CD4-positive, alpha-beta T cell treated with Interleukin-4 for 1 hour (primary cell): ENCODE measurements at regions not wholly inside any gene's neighbourhood (a gene's known extent, or its start where the extent isn't known, plus 50 kb on each side); places are given as distances from the start of the nearest gene placed in this dataset.
"Not testable (repeated sequence)": the region's sequence is repeated elsewhere in the genome, so short reads cannot be mapped to it uniquely, and the experiment has no call there.

Experiments used
- DNase-seq, 2 donors: peaks; one replicate each; pipeline ENCODE4 v3.0.0-alpha.2; 2020 to 2022

- no peak for DNase-seq
These were observed 152.1 kb upstream of the TUSC1 start for GRCh38 chr9:25830381-25830780.

GRCh38 chr9:25827626-25828025 lies 149.4 kb upstream of the TUSC1 start:
- no peak for DNase-seq

- no peak for DNase-seq
These were observed 138.2 kb upstream of the TUSC1 start for GRCh38 chr9:25816439-25816838.

- DNase-seq: no peak
These were observed 135.8 kb upstream of the TUSC1 start for GRCh38 chr9:25814023-25814422.

GRCh38 chr9:25813478-25813877 lies 135.2 kb upstream of the TUSC1 start:
- no peak for DNase-seq

GRCh38 chr9:25808554-25808953 lies 130.3 kb upstream of the TUSC1 start:
- no peak for DNase-seq

GRCh38 chr9:25804856-25805255 lies 126.6 kb upstream of the TUSC1 start:
- no peak for DNase-seq

GRCh38 chr9:25801989-25802388 lies 123.7 kb upstream of the TUSC1 start:
- not testable (repeated sequence) for DNase-seq

- no peak for DNase-seq
These were observed 95.6 kb upstream of the TUSC1 start for GRCh38 chr9:25773805-25774204.

- no peak for DNase-seq
These were observed 77.7 kb upstream of the TUSC1 start for GRCh38 chr9:25755951-25756350.

GRCh38 chr9:25752398-25752797 lies 74.2 kb upstream of the TUSC1 start:
- no peak for DNase-seq

- no peak for DNase-seq
These were observed 64.0 kb upstream of the TUSC1 start for GRCh38 chr9:25742256-25742655.

GRCh38 chr9:25733336-25733982 lies 55.2 kb upstream of the TUSC1 start:
- DNase-seq: no peak

GRCh38 chr9:25731895-25732794 lies 53.9 kb upstream of the TUSC1 start:
- not testable (repeated sequence) for DNase-seq
